ENCODE measurements at regions not wholly inside any gene's neighbourhood (a gene's known extent, or its start where the extent isn't known, plus 50 kb on each side); places are given as distances from the start of the nearest gene placed in this dataset.

DNA sequence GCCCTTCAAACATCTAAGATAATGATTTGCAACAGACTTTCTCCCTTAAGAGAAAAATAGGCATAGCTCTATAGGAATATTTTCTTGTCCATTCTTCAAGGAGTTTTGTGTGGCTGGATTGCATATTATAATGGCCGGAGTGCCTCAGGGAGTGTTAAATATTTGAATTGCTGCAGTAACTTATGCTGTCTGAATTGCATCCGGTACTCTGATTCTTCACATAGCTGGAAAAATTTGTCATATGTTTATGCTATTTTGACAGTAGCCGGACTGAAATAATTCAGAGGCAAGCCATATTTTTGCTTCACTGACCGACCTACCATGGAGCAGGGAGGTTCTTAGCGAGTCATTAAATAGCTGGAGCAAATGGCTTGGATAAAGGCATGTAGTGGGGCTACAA lies 621.0 kb downstream of the ACTL7B start:
- no peaks in the 10 kb centered on the region for H3K79me2 ChIP-seq (ENCODE audit: low read length)
- H3K9me3 ChIP-seq (ENCODE audit: insufficient read depth, low read length): no peaks in the 10 kb centered on the region
- no peaks in the 10 kb centered on the region for H3K4me1 ChIP-seq (ENCODE audit: low read length)
- H3K27ac ChIP-seq (ENCODE audit: low read length): no peak overlapping the region
- H4K20me1 ChIP-seq (ENCODE audit: insufficient read depth, low read length): no peaks in the 10 kb centered on the region
- H3K9ac ChIP-seq (ENCODE audit: low read length): no peak overlapping the region
- H3K36me3 ChIP-seq (replicated peaks; ENCODE audit: low read depth, low read length): no peaks in the 10 kb centered on the region
- no peak overlapping the region for H2AFZ ChIP-seq (ENCODE audit: low read depth, low read length)
- TF ChIP-seq CTCF (IDR thresholded peaks at IDR 0.05; ENCODE audit: low read depth, low read length): no peak
- TF ChIP-seq EZH2phosphoT487 (IDR thresholded peaks at IDR 0.05; ENCODE audit: low read depth): no peak
- no peak overlapping the region for H3K4me3 ChIP-seq (ENCODE audit: low read length)
- H3K27me3 ChIP-seq (ENCODE audit: low read depth, low read length): no peaks in the 10 kb centered on the region
- H3K4me2 ChIP-seq (ENCODE audit: low read length): no peak overlapping the region

DNA sequence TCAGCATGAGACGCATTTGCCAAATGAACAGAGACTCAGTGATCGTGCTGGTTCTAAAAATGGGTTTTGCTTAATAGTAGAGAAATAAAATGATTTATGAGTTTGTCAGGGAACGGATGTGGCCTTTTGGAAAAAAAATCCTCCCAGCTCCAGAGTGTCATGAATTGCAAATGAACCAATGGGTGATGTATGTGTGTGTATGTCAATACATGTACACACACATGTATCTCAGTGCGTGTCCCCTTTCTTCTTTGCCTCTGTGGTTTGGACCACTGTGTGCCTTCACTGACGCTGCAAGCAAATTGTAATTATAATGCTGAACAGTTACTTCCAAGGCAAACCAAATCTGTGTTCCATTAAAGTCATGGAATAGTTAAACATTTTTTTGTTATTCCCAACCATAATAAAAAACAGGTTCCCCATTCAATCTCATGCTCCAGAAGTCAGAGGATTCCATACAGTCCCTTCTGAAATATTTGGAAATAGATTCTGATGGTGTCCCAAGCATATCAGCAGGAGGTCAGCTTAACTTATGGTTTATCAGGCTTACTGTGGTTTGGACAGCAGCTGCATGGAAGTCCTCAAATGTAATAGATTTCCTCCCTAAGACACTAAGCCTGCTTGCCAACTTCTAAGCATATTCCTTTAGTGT lies 630.5 kb downstream of the ACTL7B start:
- Histone ChIP-seq H3K4me1 (ENCODE audit: low read length) (no peaks in the 10 kb centered on the region), H3K79me2 (ENCODE audit: low read length) (no peaks in the 10 kb centered on the region), H3K4me3 (ENCODE audit: low read length) (no peak overlapping the region), H3K9me3 (ENCODE audit: insufficient read depth, low read length) (no peaks in the 10 kb centered on the region), H3K27me3 (ENCODE audit: low read depth, low read length) (peaks cover 3% of the 10 kb centered on the region; the same call in 1 of the 2 replicates), H3K9ac (ENCODE audit: low read length) (no peak overlapping the region), H3K27ac (ENCODE audit: low read length) (no peak overlapping the region), H3K4me2 (ENCODE audit: low read length) (no peak overlapping the region), H4K20me1 (ENCODE audit: insufficient read depth, low read length) (no peaks in the 10 kb centered on the region), H2AFZ (ENCODE audit: low read depth, low read length) (no peak overlapping the region), H3K36me3 (replicated peaks; ENCODE audit: low read depth, low read length) (no peaks in the 10 kb centered on the region)
- TF ChIP-seq CTCF (IDR thresholded peaks at IDR 0.05; ENCODE audit: low read depth, low read length) (no peak), EZH2phosphoT487 (IDR thresholded peaks at IDR 0.05; ENCODE audit: low read depth) (no peak)

GRCh38 chr9:108224716-108225115 lies 631.1 kb downstream of the ACTL7B start:
- Histone ChIP-seq H3K36me3 (replicated peaks; ENCODE audit: low read depth, low read length) (no peaks in the 10 kb centered on the region), H3K27ac (ENCODE audit: low read length) (no peak overlapping the region), H3K27me3 (ENCODE audit: low read depth, low read length) (peaks cover 3% of the 10 kb centered on the region; the same call in 1 of the 2 replicates), H2AFZ (ENCODE audit: low read depth, low read length) (no peak overlapping the region), H3K9ac (ENCODE audit: low read length) (no peak overlapping the region), H4K20me1 (ENCODE audit: insufficient read depth, low read length) (no peaks in the 10 kb centered on the region), H3K4me2 (ENCODE audit: low read length) (no peak overlapping the region), H3K4me1 (ENCODE audit: low read length) (no peaks in the 10 kb centered on the region), H3K4me3 (ENCODE audit: low read length) (no peak overlapping the region), H3K79me2 (ENCODE audit: low read length) (no peaks in the 10 kb centered on the region), H3K9me3 (ENCODE audit: insufficient read depth, low read length) (no peaks in the 10 kb centered on the region)
- TF ChIP-seq EZH2phosphoT487 (IDR thresholded peaks at IDR 0.05; ENCODE audit: low read depth): no peak

- H3K9me3 ChIP-seq (ENCODE audit: insufficient read depth, low read length): no peaks in the 10 kb centered on the region
- no peak overlapping the region for H3K9ac ChIP-seq (ENCODE audit: low read length)
- no peak overlapping the region for H3K4me3 ChIP-seq (ENCODE audit: low read length)
- H3K4me1 ChIP-seq (ENCODE audit: low read length): no peaks in the 10 kb centered on the region
- H3K27ac ChIP-seq (ENCODE audit: low read length): no peak overlapping the region
- H3K36me3 ChIP-seq (replicated peaks; ENCODE audit: low read depth, low read length): no peaks in the 10 kb centered on the region
- no peaks in the 10 kb centered on the region for H3K27me3 ChIP-seq (ENCODE audit: low read depth, low read length)
- no peaks in the 10 kb centered on the region for H4K20me1 ChIP-seq (ENCODE audit: insufficient read depth, low read length)
- H2AFZ ChIP-seq (ENCODE audit: low read depth, low read length): no peak overlapping the region
- no peak overlapping the region for H3K4me2 ChIP-seq (ENCODE audit: low read length)
- TF ChIP-seq CTCF (IDR thresholded peaks at IDR 0.05; ENCODE audit: low read depth, low read length) (no peak), EZH2phosphoT487 (IDR thresholded peaks at IDR 0.05; ENCODE audit: low read depth) (no peak)
- no peaks in the 10 kb centered on the region for H3K79me2 ChIP-seq (ENCODE audit: low read length)
These were observed 636.1 kb downstream of the ACTL7B start for GRCh38 chr9:108219664-108220063.
